C4-2B (cell line): ENCODE measurements at regions not wholly inside any gene's neighbourhood (a gene's known extent, or its start where the extent isn't known, plus 50 kb on each side); places are given as distances from the start of the nearest gene placed in this dataset.

Experiments used
- CTCF ChIP-seq: fragments of 450-650 bp; conservative IDR thresholded peaks from 2 replicates; pipeline ENCODE4 v1.5.1; 2017; ENCODE audit warnings: mild to moderate bottlenecking
- ZFX ChIP-seq: fragments of 450-650 bp; IDR thresholded peaks from 2 replicates; pipeline ENCODE4 v1.6.1; 2017

GRCh38 chr21:36550761-36551160 is 70.8 kb upstream of the CLDN14 start:
- no peak for TF ChIP-seq CTCF
- no peak for TF ChIP-seq ZFX
